ENCODE measurements at regions not wholly inside any gene's neighbourhood (a gene's known extent, or its start where the extent isn't known, plus 50 kb on each side); places are given as distances from the start of the nearest gene placed in this dataset.

DNA sequence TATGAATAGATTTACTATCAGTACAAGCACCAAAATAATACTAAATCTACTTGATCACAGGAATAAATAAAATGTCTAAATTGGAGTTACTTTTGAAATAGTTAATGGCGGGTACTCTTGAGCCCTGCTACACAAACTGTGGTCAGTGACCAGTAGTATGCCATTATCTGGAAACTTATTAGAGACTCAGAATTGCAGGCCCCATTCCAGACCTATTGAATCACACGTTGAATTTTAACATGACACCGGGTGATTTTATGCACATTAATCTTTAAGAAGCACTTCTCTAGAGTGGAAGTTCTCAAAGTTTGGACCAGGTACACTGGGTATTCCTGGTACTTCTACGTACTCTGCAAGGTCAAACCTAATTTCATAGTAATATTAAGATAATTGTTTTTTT, 660.0 kb upstream of the POU3F4 start:
- no peak overlapping the region for H3K4me3 Mint-ChIP-seq
- Histone ChIP-seq H3K9ac (ENCODE audit: extremely low read depth, insufficient read length, low read length) (no peak overlapping the region), H2BK12ac (ENCODE audit: insufficient read length, low read depth, low read length) (no peak overlapping the region), H3K27ac (ENCODE audit: insufficient read length, low read depth, low read length) (no peak overlapping the region), H2BK20ac (ENCODE audit: low read depth, low read length, poor library complexity, severe bottlenecking) (no peak overlapping the region), H2AFZ (ENCODE audit: low read length) (no peak overlapping the region), H3K4me2 (ENCODE audit: insufficient read depth, insufficient read length, low read length) (no peak overlapping the region), H3K14ac (ENCODE audit: insufficient read depth, low read length) (no peak overlapping the region), H3K79me2 (ENCODE audit: insufficient read depth, low read length) (no peaks in the 10 kb centered on the region), H4K20me1 (ENCODE audit: control insufficient read depth, insufficient read depth, insufficient read length) (no peaks in the 10 kb centered on the region), H3K18ac (ENCODE audit: insufficient read length, low read depth, low read length) (no peak overlapping the region), H2BK15ac (ENCODE audit: low read depth, low read length) (no peak overlapping the region), H4K8ac (replicated peaks; ENCODE audit: insufficient read length, low read depth, low read length) (no peak overlapping the region), H3K79me1 (ENCODE audit: insufficient read depth, low read depth, low read length, poor library complexity, severe bottlenecking) (no peaks in the 10 kb centered on the region), H3K9me3 (ENCODE audit: control insufficient read depth, low read depth, low read length) (peaks cover 25% of the 10 kb centered on the region), H2BK5ac (ENCODE audit: insufficient read length, low read length) (no peak overlapping the region), H3T11ph (ENCODE audit: low read length) (no peak overlapping the region), H3K23ac (ENCODE audit: insufficient read length, low read depth, low read length) (no peak overlapping the region), H3K4ac (ENCODE audit: low read depth, low read length) (no peak overlapping the region), H4K91ac (ENCODE audit: insufficient read length, low read depth, low read length) (no peak overlapping the region), H3K23me2 (ENCODE audit: insufficient read length, low read depth, low read length, poor library complexity, severe bottlenecking) (no peaks in the 10 kb centered on the region), H2AK5ac (ENCODE audit: insufficient read length, low read length) (no peak overlapping the region), H3K4me1 (ENCODE audit: insufficient read depth, low read length) (no peaks in the 10 kb centered on the region), H4K5ac (ENCODE audit: insufficient read length, low read depth, low read length) (no peak overlapping the region), H3K27me3 (ENCODE audit: insufficient read depth, low read length) (no peaks in the 10 kb centered on the region), H3K56ac (ENCODE audit: insufficient read length, low read depth, low read length) (no peak overlapping the region), H2BK120ac (ENCODE audit: low read depth, low read length, poor library complexity, severe bottlenecking) (no peak overlapping the region)
- H3K27me3 Mint-ChIP-seq (ENCODE audit: low read depth) = no peaks in the 10 kb centered on the region
- no CpG with 5 or more reads among the region's 4 CpGs for WGBS (ENCODE audit: extremely low coverage, insufficient read length, low lambda C conversion rate)
- no peak overlapping the region for H3K27ac Mint-ChIP-seq
- H3K4me1 Mint-ChIP-seq = no peaks in the 10 kb centered on the region
- TF ChIP-seq, protein P1, sequence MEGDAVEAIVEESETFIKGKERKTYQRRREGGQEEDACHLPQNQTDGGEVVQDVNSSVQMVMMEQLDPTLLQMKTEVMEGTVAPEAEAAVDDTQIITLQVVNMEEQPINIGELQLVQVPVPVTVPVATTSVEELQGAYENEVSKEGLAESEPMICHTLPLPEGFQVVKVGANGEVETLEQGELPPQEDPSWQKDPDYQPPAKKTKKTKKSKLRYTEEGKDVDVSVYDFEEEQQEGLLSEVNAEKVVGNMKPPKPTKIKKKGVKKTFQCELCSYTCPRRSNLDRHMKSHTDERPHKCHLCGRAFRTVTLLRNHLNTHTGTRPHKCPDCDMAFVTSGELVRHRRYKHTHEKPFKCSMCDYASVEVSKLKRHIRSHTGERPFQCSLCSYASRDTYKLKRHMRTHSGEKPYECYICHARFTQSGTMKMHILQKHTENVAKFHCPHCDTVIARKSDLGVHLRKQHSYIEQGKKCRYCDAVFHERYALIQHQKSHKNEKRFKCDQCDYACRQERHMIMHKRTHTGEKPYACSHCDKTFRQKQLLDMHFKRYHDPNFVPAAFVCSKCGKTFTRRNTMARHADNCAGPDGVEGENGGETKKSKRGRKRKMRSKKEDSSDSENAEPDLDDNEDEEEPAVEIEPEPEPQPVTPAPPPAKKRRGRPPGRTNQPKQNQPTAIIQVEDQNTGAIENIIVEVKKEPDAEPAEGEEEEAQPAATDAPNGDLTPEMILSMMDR (conservative IDR thresholded peaks at IDR 0.05) = no peak
- H3K36me3 Mint-ChIP-seq (ENCODE audit: insufficient read depth in 1 of 3, low read depth in 3 of 3) = peaks cover 0 to 11% (median 9%) of the 10 kb centered on the region in 3 experiments; a peak in 6 of 7 replicates
- H3K9me3 Mint-ChIP-seq = peaks cover 69 to 71% of the 10 kb centered on the region in 2 experiments
- DNase-seq = no peak
